Activated naive CD4-positive, alpha-beta T cell treated with anti-CD3 and anti-CD28 coated beads, Interleukin-2, amount 10 ng/mL, durations not matched to agents 7 days and 5 days (primary cell): ENCODE measurements at regions not wholly inside any gene's neighbourhood (a gene's known extent, or its start where the extent isn't known, plus 50 kb on each side); places are given as distances from the start of the nearest gene placed in this dataset.

Source experiments
- CTCF ChIA-PET: fragments of 350-600 bp; sonication (Branson Sonifier 250); formaldehyde crosslinking; loops from one replicate; lab custom pipeline; 2021; ENCODE audit warnings: antibody characterized with exemption; lab: Charles Lee
- DNase-seq: peaks from one replicate; pipeline ENCODE4 v3.0.0-alpha.2; 2020
- H3K27ac Mint-ChIP-seq: one replicate; pipeline ENCODE4 v1.8.0; 2021; ENCODE audit warnings: mild to moderate bottlenecking, moderate library complexity, mixed read lengths
- H3K27me3 Mint-ChIP-seq: one replicate; pipeline ENCODE4 v1.8.0; 2021; ENCODE audit warnings: mild to moderate bottlenecking, mixed read lengths
- H3K36me3 Mint-ChIP-seq: one replicate; pipeline ENCODE4 v1.8.0; 2021; ENCODE audit warnings: mixed read lengths
- H3K4me1 Mint-ChIP-seq: one replicate; pipeline ENCODE4 v1.8.0; 2021; ENCODE audit warnings: mixed read lengths
- H3K4me3 Mint-ChIP-seq: one replicate; pipeline ENCODE4 v1.8.0; 2021; ENCODE audit warnings: mild to moderate bottlenecking, moderate library complexity, mixed read lengths
- H3K9me3 Mint-ChIP-seq: one replicate; pipeline ENCODE4 v1.8.0; 2021; ENCODE audit warnings: mixed read lengths

DNA sequence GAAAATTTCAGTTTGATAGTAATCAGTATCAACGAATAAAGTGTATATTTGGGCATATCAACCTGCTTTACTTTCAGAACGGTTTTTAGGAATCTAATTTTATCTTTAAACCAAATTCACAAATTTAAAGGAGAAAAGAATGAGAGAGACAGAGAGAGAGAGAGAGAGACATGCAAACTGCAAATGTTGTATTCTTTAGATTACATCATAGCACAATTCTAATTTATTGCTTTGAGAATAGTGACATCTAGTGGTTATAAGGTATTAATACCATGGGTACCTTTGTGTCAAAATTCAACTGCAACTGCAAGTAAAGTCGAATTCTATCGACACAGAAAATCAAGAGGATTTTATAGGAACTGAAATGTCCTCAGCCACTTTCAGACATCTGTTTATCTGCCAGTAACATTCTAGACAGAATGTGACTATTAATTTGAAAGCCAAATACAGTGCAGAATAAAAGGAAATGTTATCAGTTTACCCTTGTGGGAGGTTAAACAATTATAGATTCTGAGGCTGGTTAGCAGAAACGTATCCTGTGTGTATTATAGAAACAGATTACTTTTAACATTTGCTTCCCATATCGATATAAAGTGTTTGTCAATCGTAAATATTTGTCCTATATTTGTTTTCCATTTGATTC, 529.8 kb upstream of the VRK2 start:
- Mint-ChIP-seq H3K36me3 (no peaks in the 10 kb centered on the region), H3K27me3 (peaks cover 4% of the 10 kb centered on the region), H3K4me3 (no peak overlapping the region), H3K4me1 (no peaks in the 10 kb centered on the region), H3K9me3 (no peaks in the 10 kb centered on the region), H3K27ac (no peak overlapping the region)
- no peak for DNase-seq
- CTCF ChIA-PET = interaction anchor here (1.8 kb wide), 1 partner anchor 1333 kb away, joined by 7 read pairs; the partner anchor contains the start of gene CCDC85A

DNA sequence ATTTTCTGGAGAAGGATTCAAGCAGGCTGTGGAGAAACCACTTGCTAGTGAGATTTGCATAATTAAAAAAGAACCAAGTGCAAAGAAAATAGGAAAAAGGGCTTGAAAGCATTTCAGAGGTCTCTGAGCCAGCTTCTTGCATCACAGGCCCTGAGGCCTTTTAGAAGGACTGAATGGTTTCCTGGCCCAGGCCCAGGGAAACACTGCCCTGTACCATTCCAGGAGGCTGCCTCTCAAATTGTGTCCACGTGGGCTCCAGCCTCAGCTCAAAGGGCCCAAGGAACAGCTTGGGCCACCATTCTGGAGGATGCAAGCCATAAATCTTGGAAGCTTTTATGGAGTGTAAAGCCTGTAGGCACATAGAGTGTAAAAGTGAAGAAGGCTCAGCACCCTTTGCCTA, 523.3 kb upstream of the VRK2 start:
- Mint-ChIP-seq H3K4me1 (no peaks in the 10 kb centered on the region), H3K27ac (no peak overlapping the region), H3K9me3 (peaks cover 6% of the 10 kb centered on the region), H3K27me3 (peaks cover 4% of the 10 kb centered on the region), H3K36me3 (no peaks in the 10 kb centered on the region), H3K4me3 (no peak overlapping the region)
- no peak for DNase-seq
- CTCF ChIA-PET = no interaction called here

DNA sequence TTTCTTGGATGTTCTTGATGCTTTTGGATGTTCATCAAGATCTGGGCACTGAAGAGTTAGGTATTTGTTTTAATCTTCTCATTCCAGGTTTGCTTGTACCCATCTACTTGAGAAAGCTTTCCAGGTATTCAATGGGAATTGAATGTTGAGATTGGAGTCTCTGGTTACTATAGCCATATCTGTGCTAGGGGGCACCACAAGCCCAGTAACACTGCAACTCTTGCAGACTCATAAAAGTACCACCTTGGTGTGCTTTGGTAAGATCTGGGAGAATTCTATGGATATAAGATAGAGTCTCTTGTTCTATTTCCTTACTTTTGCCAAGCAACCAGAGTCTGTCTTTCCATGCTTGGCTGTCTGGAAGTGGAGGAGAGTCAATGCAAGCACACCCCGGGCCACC, 518.9 kb upstream of the VRK2 start:
- Mint-ChIP-seq H3K4me3 (no peak overlapping the region), H3K27ac (no peak overlapping the region), H3K36me3 (no peaks in the 10 kb centered on the region), H3K27me3 (no peaks in the 10 kb centered on the region), H3K9me3 (peaks cover 9% of the 10 kb centered on the region), H3K4me1 (no peaks in the 10 kb centered on the region)
- no peak for DNase-seq
- CTCF ChIA-PET = no interaction called here

DNA sequence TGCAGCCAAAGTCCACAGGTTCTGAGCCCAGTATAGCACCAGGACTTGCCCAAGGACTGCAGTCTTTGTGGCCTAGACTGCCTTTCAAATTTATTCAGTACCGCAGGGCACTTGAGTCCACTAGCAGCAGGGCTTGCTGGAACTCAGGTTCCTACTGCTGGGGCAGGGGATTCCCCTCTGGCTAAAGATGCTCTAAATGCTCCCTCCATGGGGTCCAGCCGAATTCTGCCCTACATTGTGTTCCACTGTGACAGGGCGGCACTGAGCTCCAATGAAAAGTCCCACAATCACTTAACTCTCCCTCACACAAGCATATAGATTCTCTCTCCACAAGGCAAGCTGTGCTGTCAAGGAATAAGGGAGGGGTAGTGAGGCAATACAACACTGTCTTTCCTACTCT, 518.1 kb upstream of the VRK2 start:
- peaks cover 9% of the 10 kb centered on the region for H3K9me3 Mint-ChIP-seq
- CTCF ChIA-PET = no interaction called here
- H3K27me3 Mint-ChIP-seq = no peaks in the 10 kb centered on the region
- no peaks in the 10 kb centered on the region for H3K4me1 Mint-ChIP-seq
- no peaks in the 10 kb centered on the region for H3K36me3 Mint-ChIP-seq
- DNase-seq = no peak
- no peak overlapping the region for H3K27ac Mint-ChIP-seq
- H3K4me3 Mint-ChIP-seq = no peak overlapping the region

DNA sequence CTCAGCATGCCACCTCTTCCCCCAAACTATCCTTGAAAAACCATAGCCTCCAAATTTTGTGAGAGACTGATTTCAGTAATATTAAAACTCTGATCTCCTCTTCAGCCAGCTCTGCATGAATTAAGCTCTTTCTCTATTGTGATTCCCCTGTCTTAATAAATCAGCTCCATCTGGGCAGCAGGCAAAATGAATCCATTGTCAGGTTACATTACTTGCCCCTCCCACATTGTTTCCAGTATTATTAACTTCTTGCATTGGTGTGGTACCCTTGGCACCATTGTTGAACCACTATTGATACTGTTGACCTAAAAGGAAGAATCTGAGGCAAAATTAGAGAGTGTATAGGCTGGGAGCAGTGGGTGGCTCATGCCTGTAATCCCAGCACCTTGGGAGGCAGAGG, 512.2 kb upstream of the VRK2 start:
- no peak overlapping the region for H3K27ac Mint-ChIP-seq
- H3K4me3 Mint-ChIP-seq = no peak overlapping the region
- DNase-seq = no peak
- CTCF ChIA-PET = no interaction called here
- H3K9me3 Mint-ChIP-seq = no peaks in the 10 kb centered on the region
- H3K27me3 Mint-ChIP-seq = no peaks in the 10 kb centered on the region
- no peaks in the 10 kb centered on the region for H3K4me1 Mint-ChIP-seq
- no peaks in the 10 kb centered on the region for H3K36me3 Mint-ChIP-seq

DNA sequence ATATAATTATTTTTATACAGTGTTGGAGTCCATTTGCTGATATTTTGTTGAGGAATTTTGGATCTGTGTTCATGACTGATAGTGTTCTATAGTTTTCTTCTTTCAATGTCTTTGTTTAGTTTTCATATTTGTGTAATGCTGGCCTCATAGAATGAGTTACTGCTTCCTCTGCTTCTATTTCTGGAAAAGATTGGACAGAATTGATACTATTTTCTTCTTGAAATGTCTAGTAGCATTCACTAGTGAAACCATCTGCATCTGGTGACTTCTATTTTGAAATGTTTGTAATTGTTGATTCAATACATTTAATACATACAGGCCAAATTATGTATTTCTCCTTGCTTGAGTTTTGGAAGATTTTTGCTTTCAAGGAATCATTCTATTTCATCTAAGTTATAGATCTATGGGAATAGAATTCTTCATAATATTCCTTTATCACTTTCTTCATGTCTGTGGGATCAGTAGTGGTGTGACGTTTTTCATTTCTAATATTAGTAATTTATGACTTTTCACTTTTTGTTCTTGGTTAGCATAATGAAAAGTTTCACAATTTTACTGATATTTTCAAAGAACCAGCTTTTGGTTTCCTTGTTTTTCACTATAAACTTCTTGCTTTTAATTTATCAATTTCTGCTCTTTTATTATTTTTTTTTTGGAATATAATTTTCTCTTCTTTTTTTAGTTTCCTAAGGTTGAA, 509.9 kb upstream of the VRK2 start:
- CTCF ChIA-PET = no interaction called here
- H3K27me3 Mint-ChIP-seq = no peaks in the 10 kb centered on the region
- H3K36me3 Mint-ChIP-seq = no peaks in the 10 kb centered on the region
- no peaks in the 10 kb centered on the region for H3K9me3 Mint-ChIP-seq
- H3K4me3 Mint-ChIP-seq = no peak overlapping the region
- no peak for DNase-seq
- no peaks in the 10 kb centered on the region for H3K4me1 Mint-ChIP-seq
- H3K27ac Mint-ChIP-seq = no peak overlapping the region

DNA sequence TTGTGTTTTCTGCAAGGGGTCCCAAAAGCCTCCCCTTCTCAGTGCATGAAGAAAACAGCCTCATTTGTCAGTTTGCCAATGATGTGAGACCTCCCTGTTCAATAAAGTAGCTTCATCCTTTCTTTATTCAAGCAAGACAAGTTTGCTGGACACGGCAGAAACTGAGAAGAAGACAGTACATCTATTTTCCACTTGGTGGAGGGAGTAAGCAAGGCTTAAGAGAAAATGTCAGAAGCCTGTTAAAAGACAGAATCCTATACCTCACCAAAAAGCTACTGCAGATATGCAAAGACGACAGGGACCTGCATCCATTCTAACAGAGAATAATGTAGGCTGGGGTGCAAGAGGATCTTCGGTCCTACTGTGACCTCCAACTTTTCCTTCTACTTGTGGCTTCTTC, 506.8 kb upstream of the VRK2 start:
- H3K27ac Mint-ChIP-seq = no peak overlapping the region
- no peaks in the 10 kb centered on the region for H3K27me3 Mint-ChIP-seq
- H3K9me3 Mint-ChIP-seq = no peaks in the 10 kb centered on the region
- DNase-seq = no peak
- no peak overlapping the region for H3K4me3 Mint-ChIP-seq
- CTCF ChIA-PET = no interaction called here
- H3K4me1 Mint-ChIP-seq = no peaks in the 10 kb centered on the region
- H3K36me3 Mint-ChIP-seq = no peaks in the 10 kb centered on the region

DNA sequence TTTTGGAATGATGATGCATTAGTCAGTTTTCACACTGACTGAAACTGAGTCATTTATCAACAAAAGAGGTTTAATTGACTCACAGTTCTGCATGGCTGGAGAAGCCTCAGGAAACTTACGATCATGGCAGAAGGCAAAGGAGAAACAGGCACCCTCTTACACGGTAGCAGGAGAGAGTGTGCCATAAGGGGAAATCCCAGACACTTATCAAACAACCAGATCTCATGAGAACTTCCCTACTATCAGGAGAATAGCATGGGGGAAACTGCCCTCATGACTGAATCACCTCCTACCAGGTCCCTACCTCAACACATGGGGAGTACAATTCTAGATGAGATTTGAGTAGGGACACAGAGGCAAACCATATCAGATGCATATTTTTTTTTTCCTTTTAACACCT, 504.5 kb upstream of the VRK2 start:
- H3K4me1 Mint-ChIP-seq = no peaks in the 10 kb centered on the region
- no peaks in the 10 kb centered on the region for H3K27me3 Mint-ChIP-seq
- no peaks in the 10 kb centered on the region for H3K9me3 Mint-ChIP-seq
- no peaks in the 10 kb centered on the region for H3K36me3 Mint-ChIP-seq
- no peak overlapping the region for H3K4me3 Mint-ChIP-seq
- no peak for DNase-seq
- no peak overlapping the region for H3K27ac Mint-ChIP-seq
- CTCF ChIA-PET = interaction anchor here (0.6 kb wide), 1 partner anchor 1316 kb away, joined by 3 read pairs; no protein-coding TSS in a partner anchor

DNA sequence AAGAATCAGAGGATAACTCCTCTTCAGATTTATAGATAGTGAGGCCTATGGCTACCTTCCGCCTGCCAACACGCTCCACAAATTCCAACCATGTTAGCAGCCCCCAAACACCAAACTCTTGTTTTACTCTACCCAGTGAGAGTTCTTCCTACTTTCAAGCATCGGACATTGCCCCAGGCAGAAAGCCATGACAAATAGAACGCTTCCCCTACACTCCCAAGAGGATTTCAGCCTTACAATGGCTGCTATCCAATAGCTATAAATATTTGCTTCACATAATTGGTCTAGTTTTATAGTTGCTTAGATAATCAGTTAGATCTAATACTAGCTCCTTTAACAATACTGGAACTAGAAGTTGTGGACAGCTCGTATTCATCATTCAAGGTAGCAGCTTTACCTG, 503.4 kb upstream of the VRK2 start:
- no peak for DNase-seq
- H3K4me1 Mint-ChIP-seq = no peaks in the 10 kb centered on the region
- no peak overlapping the region for H3K27ac Mint-ChIP-seq
- CTCF ChIA-PET = no interaction called here
- H3K36me3 Mint-ChIP-seq = no peaks in the 10 kb centered on the region
- no peaks in the 10 kb centered on the region for H3K27me3 Mint-ChIP-seq
- H3K4me3 Mint-ChIP-seq = no peak overlapping the region
- H3K9me3 Mint-ChIP-seq = no peaks in the 10 kb centered on the region

DNA sequence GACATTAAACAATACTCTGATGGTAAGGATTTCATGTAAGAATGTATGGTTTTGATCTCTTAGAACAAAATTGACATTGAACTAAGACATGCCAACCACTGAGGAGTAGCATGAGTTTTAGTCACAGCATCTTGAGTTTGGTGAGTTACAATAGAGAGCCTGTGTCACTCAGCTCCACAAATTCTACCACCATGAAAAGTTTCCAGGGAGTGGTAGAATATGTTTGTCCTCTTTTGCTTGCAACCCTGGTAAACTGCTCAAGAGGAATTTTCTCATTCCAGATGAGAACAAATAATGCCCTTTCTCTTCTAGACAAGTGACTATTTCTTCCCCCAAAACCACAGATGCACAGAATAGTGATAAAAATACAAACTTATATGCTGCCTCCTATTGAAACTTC, 502.0 kb upstream of the VRK2 start:
- H3K9me3 Mint-ChIP-seq = no peaks in the 10 kb centered on the region
- H3K4me3 Mint-ChIP-seq = no peak overlapping the region
- no peak overlapping the region for H3K27ac Mint-ChIP-seq
- no peaks in the 10 kb centered on the region for H3K4me1 Mint-ChIP-seq
- DNase-seq = no peak
- CTCF ChIA-PET = no interaction called here
- no peaks in the 10 kb centered on the region for H3K27me3 Mint-ChIP-seq
- no peaks in the 10 kb centered on the region for H3K36me3 Mint-ChIP-seq

DNA sequence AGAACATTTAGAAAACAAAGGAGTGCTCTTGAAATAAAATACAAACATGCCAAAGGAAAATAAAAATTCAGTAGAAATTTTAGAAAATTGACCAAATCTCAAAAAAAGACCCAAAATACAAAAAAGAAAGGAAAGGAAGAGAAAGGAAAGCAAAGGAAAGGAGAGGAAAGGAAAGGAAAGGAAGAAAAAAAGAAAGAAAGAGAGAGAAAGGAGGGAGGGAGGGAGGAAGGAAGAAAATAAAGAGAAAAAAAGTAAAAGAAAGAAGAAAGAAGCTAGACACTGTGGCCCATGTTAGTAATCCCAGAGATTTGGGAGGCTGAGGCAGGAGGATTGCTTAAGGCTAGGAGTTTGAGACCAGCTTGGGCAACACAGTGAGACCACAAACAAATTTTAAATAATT, 500.1 kb upstream of the VRK2 start:
- no peaks in the 10 kb centered on the region for H3K4me1 Mint-ChIP-seq
- H3K27ac Mint-ChIP-seq = no peak overlapping the region
- CTCF ChIA-PET = no interaction called here
- H3K27me3 Mint-ChIP-seq = no peaks in the 10 kb centered on the region
- peaks cover 1% of the 10 kb centered on the region for H3K9me3 Mint-ChIP-seq
- no peaks in the 10 kb centered on the region for H3K36me3 Mint-ChIP-seq
- H3K4me3 Mint-ChIP-seq = no peak overlapping the region
- DNase-seq = no peak

DNA sequence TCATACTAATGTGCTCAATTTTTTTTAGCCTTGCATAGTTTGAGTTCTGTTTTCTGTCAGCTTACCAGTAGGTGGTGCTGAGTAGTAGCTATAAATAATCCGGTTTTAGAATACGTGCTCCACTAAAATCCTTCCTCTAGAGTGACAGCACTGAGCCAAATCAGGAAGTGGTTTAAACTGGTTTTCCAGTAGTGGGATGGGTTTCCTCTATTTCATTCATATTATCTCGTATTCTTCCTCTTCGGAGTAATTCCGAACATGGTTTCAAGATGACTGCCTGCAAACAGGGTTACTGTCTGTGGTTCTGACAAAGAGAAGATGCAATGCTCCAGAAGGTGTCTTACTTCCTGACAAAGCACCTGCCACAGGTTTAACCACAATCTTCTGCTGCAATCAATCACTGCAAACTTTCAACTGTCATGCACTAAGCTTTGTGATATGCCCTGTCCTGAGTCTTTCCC, 496.9 kb upstream of the VRK2 start:
- no peak overlapping the region for H3K27ac Mint-ChIP-seq
- H3K4me3 Mint-ChIP-seq = no peak overlapping the region
- H3K27me3 Mint-ChIP-seq = no peaks in the 10 kb centered on the region
- no peaks in the 10 kb centered on the region for H3K4me1 Mint-ChIP-seq
- H3K36me3 Mint-ChIP-seq = no peaks in the 10 kb centered on the region
- peaks cover 1% of the 10 kb centered on the region for H3K9me3 Mint-ChIP-seq
- CTCF ChIA-PET = no interaction called here
- no peak for DNase-seq

DNA sequence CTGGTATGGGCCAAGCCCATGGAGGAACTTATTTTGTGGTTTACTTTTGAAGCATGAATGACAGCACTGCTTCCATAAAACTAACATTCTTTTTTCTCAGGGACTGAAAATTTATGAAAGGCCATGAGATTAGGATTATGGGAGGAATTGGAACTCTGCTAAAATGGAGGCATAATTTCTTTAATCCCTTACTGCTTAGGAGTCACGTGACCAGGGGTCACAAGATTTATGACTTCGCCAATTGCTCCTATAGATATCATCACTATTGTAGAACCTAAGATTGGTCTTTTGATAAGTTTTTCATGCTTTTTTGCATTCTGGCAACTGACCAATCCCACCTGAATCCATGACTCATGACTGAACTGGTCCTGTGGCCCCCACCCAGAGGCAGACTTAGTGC, 495.7 kb upstream of the VRK2 start:
- Mint-ChIP-seq H3K9me3 (peaks cover 5% of the 10 kb centered on the region), H3K4me3 (no peak overlapping the region), H3K27ac (no peak overlapping the region), H3K4me1 (no peaks in the 10 kb centered on the region), H3K27me3 (no peaks in the 10 kb centered on the region), H3K36me3 (no peaks in the 10 kb centered on the region)
- CTCF ChIA-PET = no interaction called here
- no peak for DNase-seq

DNA sequence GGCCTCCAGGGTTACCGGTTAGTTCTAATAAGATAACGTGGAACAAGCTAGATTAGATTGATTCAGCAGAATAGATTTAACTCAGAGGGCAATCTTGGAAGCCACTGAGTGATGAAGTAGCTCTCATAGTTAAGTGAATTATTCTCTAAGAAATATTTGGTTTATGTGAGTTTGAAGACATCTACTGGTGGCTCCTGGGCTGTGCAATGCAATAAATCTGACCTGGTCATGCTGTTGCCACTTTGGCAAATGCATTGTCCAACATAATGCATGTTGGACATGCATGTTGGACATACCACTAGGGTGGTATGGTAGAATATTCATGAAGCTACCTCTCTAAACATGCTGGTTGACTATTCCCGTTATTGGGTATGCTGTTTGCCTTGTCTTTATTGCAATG, 493.7 kb upstream of the VRK2 start:
- H3K4me1 Mint-ChIP-seq = no peaks in the 10 kb centered on the region
- no peak for DNase-seq
- no peaks in the 10 kb centered on the region for H3K27me3 Mint-ChIP-seq
- no peak overlapping the region for H3K4me3 Mint-ChIP-seq
- no peaks in the 10 kb centered on the region for H3K36me3 Mint-ChIP-seq
- CTCF ChIA-PET = interaction anchor here (1.3 kb wide), 1 partner anchor 9 kb away, joined by 3 read pairs; no protein-coding TSS in a partner anchor
- no peak overlapping the region for H3K27ac Mint-ChIP-seq
- H3K9me3 Mint-ChIP-seq = peaks cover 5% of the 10 kb centered on the region

DNA sequence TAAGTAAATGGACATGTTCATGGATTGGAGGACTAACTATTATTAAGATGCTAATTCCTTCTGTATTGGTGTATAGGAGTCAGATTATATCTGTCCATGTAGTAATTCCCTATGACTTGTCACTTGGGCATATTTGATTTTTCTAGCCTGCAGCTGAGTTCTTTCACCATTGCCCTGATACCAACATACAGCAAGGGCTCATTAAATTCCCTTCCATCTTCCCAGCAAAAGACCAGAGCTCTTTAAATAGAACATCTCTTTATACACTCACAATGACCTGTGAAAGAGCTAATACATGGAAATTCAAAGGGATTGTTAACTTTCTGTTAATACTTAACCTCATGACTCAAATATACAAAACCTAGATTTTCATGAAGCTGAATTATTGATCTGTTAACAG, 492.3 kb upstream of the VRK2 start:
- Mint-ChIP-seq H3K36me3 (no peaks in the 10 kb centered on the region), H3K27me3 (no peaks in the 10 kb centered on the region), H3K9me3 (peaks cover 5% of the 10 kb centered on the region), H3K4me3 (no peak overlapping the region), H3K4me1 (no peaks in the 10 kb centered on the region), H3K27ac (no peak overlapping the region)
- DNase-seq = no peak
- CTCF ChIA-PET = interaction anchor here (0.6 kb wide), 1 partner anchor 102 kb away, joined by 3 read pairs; no protein-coding TSS in a partner anchor
